ENCODE measurements at regions not wholly inside any gene's neighbourhood (a gene's known extent, or its start where the extent isn't known, plus 50 kb on each side); places are given as distances from the start of the nearest gene placed in this dataset.
A peak's percentile ranks its signal among the peaks of the same experiment; 100 is the strongest.

GRCh38 chr18:45527891-45528290, 87.4 kb upstream of the SLC14A2 start:
- DNase-seq (ENCODE audit: low spot score), result no peak

- DNase-seq (ENCODE audit: low spot score), result no peak
These were observed 86.5 kb upstream of the SLC14A2 start for GRCh38 chr18:45528712-45529336.

DNA sequence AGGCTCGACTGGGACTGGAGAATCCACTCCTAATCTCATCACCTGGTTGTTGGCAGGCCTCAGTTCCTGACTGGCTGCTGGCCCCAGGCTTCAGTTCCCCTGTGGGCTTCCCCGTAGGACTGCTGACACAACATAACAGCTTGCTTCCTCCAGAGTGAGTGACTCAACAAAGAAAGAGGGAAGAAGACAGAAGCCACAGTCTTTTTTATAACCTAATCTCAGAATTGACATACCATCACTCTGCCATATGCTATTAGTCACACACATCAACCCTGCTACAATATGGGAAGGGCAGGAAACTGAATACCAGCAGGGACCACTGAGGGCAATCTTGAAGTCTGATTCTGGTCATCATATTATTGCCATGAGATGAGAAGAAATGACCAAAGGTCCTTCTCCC, 76.8 kb upstream of the SLC14A2 start:
- no peak for DNase-seq (ENCODE audit: low spot score)

DNA sequence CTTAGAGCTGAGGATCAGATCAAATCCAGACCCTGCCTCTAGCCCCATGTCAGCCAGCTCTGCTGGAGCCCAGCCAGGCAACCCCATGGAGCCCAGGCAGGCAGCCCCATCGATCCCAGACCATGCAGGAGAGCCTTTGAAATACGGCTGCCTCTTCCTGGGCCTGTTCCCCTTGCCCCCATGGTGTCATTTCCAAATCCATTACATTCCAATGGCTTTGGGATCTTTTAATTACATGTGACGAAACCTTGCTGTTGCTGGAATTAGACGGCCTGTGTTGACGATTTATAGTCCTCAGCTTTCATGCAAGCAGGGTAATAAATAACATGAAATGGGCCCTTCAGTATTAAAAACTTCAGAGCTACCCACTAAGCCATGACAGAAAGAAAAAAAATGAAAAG, 75.8 kb upstream of the SLC14A2 start:
- DNase-seq (ENCODE audit: low spot score), result no peak

- no peak for DNase-seq (ENCODE audit: low spot score)
These were observed 75.2 kb upstream of the SLC14A2 start for GRCh38 chr18:45540125-45540524.

DNA sequence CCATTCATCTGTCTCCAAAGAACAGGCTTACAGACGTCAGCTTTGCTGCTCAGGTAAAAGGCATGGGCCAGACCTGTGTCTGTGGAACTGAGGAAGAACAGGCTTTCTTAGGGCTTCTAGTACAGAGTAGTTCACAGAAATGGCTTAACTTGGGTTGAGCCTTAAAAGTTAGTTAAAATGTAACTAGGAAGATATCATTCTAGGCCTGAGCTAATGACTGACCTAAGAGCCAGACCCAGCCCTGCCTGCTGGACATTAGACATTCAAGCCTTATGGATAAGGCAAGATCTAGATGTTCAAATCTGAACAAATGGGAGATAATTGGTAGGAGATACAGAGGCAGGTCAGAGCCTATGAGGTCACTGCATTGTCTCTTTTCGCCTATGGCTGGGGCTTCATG, 73.9 kb upstream of the SLC14A2 start:
- no peak for DNase-seq (ENCODE audit: low spot score)

DNA sequence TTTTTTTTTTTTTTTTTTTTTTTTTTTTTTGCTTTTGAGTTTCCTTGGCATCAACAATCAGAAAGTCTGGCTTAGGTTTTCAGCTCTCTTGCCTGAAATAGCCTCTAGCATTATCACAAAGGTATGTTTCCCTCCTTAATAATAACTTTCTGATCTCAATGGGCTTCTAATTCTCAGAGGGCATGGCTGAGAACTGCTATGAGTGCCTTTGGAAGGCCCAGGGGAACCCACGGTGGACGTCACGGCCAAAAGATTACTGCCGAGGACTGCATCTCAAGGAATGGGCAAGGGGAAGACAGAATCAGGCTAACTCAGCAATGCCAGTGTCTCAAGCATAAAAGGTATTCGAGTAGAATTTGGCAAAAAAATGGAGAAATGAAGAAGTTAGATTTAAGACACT, 73.2 kb upstream of the SLC14A2 start:
- no peak for DNase-seq (ENCODE audit: low spot score)

GRCh38 chr18:45547910-45548309, 67.4 kb upstream of the SLC14A2 start:
- DNase-seq (ENCODE audit: low spot score), result no peak

DNA sequence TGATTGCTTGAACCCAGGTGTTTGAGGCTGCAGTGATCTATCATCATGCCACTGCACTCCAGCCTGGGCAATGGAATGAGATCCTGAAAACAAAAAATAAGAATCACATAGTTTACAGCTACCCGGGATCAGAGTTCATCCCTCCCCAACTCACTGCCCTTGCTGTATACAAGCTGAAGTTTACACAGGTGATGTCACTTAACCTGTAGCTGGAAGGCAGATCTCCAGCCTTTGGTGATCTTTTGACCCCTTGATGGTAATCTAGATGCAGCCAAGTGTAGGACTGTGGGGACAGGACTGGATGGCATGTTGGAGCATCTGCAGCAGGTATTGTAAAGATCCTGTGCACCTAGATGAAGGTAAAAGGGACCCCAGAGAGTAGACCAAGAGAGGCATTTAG, 66.7 kb upstream of the SLC14A2 start:
- no peak for DNase-seq (ENCODE audit: low spot score)

DNA sequence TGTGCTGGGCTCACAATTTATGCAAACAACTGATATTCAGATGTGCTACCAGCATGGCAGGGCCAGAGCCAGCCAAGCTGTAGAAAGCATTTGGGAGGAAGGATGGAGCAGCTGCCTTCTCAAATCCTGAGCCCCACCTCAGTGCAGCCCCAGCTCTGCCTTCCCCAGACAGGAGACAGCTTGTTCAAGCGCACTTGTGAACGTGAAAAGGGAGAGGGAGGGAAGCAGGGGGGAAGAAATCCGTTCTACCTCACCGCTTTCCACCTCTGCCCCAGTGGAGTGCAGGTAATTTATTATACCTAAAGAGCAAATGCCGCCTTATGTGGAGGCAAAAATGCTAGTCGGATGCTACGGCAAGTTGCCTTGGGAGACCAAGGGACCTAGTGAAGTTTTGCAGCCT, 66.0 kb upstream of the SLC14A2 start:
- no peak for DNase-seq (ENCODE audit: low spot score)

- DNase-seq (ENCODE audit: low spot score), result no peak
These were observed 64.0 kb upstream of the SLC14A2 start for GRCh38 chr18:45551142-45551815.

DNA sequence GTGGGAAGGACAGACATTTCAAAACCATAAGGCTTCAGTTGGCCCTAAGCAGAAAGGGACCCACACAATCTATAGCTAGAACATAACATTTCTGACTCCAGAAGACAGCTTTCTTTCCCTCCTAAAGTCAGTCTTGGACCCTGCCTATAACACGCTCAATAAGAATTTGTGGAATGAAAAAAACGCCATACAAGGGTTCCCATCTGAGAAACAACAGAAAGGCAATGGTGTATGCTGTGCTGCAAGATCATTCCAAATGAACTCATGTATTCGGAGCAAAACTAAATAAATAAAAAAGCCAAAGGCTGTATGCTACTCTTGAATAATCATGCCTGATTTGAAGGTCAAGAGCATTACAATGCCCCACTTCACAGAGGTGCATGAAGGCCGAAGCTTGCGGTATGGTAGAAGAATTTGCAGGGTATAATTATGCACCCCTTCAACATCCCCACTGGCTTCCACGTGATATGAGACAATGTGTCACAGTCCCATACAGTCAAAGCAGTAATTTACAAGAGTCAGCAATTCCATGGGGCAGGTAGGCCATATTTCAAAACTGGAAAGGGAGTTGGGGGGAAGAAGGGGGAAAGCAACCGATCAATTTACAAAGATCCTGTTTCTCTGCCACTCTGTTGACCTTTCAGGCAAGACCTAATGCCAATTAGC, 61.4 kb upstream of the SLC14A2 start:
- no peak for DNase-seq (ENCODE audit: low spot score)

- no peak for DNase-seq (ENCODE audit: low spot score)
These were observed 60.9 kb upstream of the SLC14A2 start for GRCh38 chr18:45554389-45554737.

GRCh38 chr18:45556222-45556621, 59.1 kb upstream of the SLC14A2 start:
- no peak for DNase-seq (ENCODE audit: low spot score)

- no peak for DNase-seq (ENCODE audit: low spot score)
These were observed 58.0 kb upstream of the SLC14A2 start for GRCh38 chr18:45557287-45557686.

DNA sequence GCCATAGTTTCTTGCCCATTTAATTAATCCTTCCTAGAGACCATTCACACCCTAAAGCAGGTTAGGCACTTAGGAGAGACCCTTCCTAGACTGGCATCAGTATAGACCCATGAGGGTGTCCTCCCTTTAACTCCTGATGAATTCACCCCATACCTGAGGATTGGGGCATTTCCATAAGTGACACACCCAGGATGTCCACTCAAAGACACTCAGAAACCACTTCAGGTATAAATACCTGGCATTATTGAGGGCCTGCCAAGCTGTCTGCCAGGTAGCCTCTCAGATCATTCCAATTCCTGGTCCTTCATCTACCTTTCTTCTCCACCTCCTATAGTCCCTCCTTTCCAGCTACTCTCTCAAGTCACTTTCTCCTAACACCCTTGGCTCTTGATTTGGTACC, 57.5 kb upstream of the SLC14A2 start:
- no peak for DNase-seq (ENCODE audit: low spot score)

- no peak for DNase-seq (ENCODE audit: low spot score)
These were observed 56.0 kb upstream of the SLC14A2 start for GRCh38 chr18:45559258-45559657.

GRCh38 chr18:45560870-45561269, 54.4 kb upstream of the SLC14A2 start:
- DNase-seq (ENCODE audit: low spot score), result no peak

DNA sequence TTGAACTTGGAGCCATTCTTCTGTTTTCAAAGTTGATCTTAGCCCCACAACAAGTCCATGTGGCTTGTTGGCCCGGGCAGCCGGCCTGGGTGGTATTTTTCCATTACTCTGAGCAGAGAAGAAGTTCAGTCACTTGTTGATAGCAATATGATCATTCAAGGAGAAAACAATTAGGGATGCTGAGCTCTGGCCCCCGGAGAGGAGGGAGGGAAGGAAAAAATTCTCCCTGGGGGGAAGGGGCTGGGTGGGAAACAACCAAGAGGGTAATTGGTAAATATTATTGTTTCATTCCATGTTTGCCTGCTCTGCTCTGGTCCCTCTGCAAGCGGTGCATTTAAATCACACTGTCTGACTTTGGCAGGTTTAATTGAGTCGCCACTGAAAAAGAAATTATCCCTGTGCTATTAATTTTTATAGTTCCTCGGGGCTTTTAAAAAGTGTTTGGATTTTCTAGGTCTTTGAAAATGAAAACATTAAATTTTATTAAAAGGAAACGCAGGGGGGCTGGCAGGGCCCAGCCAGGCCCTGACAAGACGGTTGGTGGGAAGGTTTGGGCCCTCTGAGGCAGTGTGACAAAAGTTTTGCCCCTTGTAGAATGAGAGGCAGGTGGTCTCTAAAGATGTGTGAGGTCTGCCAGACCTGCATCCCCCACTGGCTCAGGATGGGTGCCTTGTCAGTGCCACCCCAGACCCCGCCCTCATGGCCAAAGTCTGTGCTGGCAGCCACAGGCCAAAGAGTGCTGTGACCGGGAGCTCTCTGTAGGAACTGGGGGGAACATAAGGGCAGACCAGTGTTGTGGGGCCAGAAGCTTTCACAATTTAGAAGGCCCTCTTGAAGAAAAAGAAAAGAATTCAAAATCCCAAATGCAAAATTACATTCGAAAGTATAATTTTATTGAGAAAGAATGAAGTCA, 52.5 kb upstream of the SLC14A2 start:
- no peak for DNase-seq (ENCODE audit: low spot score)

- peak; percentile 32 for DNase-seq (ENCODE audit: low spot score)
These were observed 49.9 kb upstream of the SLC14A2 start for GRCh38 chr18:45565280-45565970.
